ENCODE measurements at regions not wholly inside any gene's neighbourhood (a gene's known extent, or its start where the extent isn't known, plus 50 kb on each side); places are given as distances from the start of the nearest gene placed in this dataset.

GRCh38 chr1:14474856-14475255 is 123.6 kb upstream of the KAZN start:
- TF ChIP-seq CTCF (IDR thresholded peaks at IDR 0.05; ENCODE audit: extremely low read depth, insufficient read depth, missing control alignments): no peak
- in situ Hi-C loops (cut with MboI; ENCODE audit: low pct_unique_long_range_greater_than_20kb, low sequenced_read_pairs, unreplicated experiment): no loop called here
- no peak for DNase-seq (ENCODE audit: low spot score)

GRCh38 chr1:14476170-14476955 is 122.1 kb upstream of the KAZN start:
- no peak for TF ChIP-seq CTCF (IDR thresholded peaks at IDR 0.05; ENCODE audit: extremely low read depth, insufficient read depth, missing control alignments)
- DNase-seq (ENCODE audit: low spot score): no peak
- in situ Hi-C loops (cut with MboI; ENCODE audit: low pct_unique_long_range_greater_than_20kb, low sequenced_read_pairs, unreplicated experiment): no loop called here

- in situ Hi-C loops (cut with MboI; ENCODE audit: low pct_unique_long_range_greater_than_20kb, low sequenced_read_pairs, unreplicated experiment): no loop called here
- TF ChIP-seq CTCF (IDR thresholded peaks at IDR 0.05; ENCODE audit: extremely low read depth, insufficient read depth, missing control alignments): no peak
- no peak for DNase-seq (ENCODE audit: low spot score)
Measured at GRCh38 chr1:14478120-14478519, 120.4 kb upstream of the KAZN start.

GRCh38 chr1:14479865-14480264 is 118.6 kb upstream of the KAZN start:
- in situ Hi-C loops (cut with MboI; ENCODE audit: low pct_unique_long_range_greater_than_20kb, low sequenced_read_pairs, unreplicated experiment): no loop called here
- TF ChIP-seq CTCF (IDR thresholded peaks at IDR 0.05; ENCODE audit: extremely low read depth, insufficient read depth, missing control alignments): no peak
- no peak for DNase-seq (ENCODE audit: low spot score)

GRCh38 chr1:14482784-14483450 is 115.6 kb upstream of the KAZN start:
- no peak for DNase-seq (ENCODE audit: low spot score)
- in situ Hi-C loops (cut with MboI; ENCODE audit: low pct_unique_long_range_greater_than_20kb, low sequenced_read_pairs, unreplicated experiment): no loop called here
- TF ChIP-seq CTCF (IDR thresholded peaks at IDR 0.05; ENCODE audit: extremely low read depth, insufficient read depth, missing control alignments): no peak

GRCh38 chr1:14485285-14485684 is 113.2 kb upstream of the KAZN start:
- DNase-seq (ENCODE audit: low spot score): no peak
- in situ Hi-C loops (cut with MboI; ENCODE audit: low pct_unique_long_range_greater_than_20kb, low sequenced_read_pairs, unreplicated experiment): no loop called here
- TF ChIP-seq CTCF (IDR thresholded peaks at IDR 0.05; ENCODE audit: extremely low read depth, insufficient read depth, missing control alignments): no peak

Measured in GM13977 (cell line).